GM18511 (cell line): ENCODE measurements at regions not wholly inside any gene's neighbourhood (a gene's known extent, or its start where the extent isn't known, plus 50 kb on each side); places are given as distances from the start of the nearest gene placed in this dataset.
"Not testable (repeated sequence)": the region's sequence is repeated elsewhere in the genome, so short reads cannot be mapped to it uniquely, and the experiment has no call there.

ENCODE experiments used
- ATAC-seq: cut with Tn5 transposase; IDR thresholded peaks from one replicate; pipeline ENCODE4 v1.9.1; 2021; ENCODE audit warnings: mild to moderate bottlenecking, moderate library complexity; ENCODE audit not compliant: unreplicated experiment

DNA sequence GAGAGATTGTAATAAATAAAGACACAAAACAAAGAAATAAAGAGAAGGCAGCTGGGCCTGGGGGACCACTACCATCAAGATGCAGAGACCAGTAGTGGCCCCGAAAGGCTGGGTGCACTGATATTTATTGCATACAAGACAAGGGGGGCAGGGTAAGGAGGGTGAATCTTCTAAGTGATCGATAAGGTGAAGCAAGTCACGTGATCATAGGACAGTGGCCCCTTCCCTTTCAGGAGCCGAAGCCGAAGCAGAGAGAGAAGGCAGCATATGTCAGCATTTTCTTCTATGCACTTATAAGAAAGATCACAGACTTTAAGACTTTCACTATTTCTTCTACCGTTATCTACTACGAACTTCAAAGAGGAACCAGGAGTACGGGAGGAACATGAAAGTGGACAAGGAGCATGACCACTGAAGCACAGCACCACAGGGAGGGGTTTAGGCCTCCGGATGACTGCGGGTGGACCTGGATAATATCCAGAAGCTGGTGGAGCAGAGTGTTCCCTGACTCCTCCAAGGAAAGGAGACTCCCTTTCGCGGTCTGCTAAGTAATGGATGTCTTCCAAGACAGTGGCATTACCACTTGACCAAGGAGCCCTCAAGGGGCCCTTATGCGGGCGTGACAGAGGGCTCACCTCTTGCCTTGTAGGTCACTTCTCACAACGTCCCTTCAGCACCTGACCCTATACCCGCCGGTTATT is 126.4 kb downstream of the RBM46 start:
- ATAC-seq = not testable (repeated sequence)

GRCh38 chr4:154908168-154908567 is 127.1 kb downstream of the RBM46 start:
- no peak for ATAC-seq

- no peak for ATAC-seq
Observed at GRCh38 chr4:154911097-154911496, 130.0 kb downstream of the RBM46 start.

DNA sequence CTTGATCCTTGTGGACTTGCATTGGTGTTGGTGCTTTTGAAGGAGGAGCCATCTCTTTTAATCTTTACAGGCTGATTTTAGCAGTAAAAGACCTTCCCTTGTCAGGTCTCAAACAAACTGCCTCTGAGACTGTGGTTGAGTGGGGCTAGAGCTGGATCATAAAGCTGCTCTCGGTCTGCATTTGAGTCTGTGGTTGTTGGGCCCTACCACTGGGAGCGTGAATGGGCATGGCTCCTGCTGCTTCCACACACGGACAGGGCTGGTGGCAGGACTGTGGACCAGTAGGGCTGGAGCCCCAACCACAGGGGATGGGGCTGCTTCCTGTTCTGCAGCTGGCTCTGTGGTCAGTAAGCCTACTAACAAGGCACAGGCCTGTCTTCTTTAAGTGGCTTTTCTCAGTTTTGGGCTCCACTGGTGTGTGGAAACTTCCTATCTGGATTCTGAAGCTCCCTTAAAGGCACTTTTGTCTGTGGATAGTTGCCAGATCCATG is 130.6 kb downstream of the RBM46 start:
- ATAC-seq = no peak

DNA sequence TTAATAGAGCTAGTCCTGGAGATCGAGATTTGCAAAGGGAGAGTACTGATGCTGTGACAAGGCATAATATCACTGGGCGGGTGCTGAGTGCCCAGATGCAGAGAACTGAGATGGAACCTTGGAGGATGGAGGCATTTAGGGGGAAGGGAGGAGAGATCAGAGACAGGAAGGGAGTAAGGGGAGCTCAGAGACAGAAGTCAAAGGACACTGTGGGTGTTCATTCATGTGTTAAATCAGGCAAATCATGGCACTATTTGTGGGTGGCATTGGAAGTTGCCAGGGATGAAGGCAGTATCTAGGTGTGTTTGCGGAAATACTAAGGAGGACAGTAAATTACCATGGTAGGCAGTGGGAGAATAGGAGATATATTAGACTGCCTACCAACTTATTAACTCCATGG is 135.0 kb downstream of the RBM46 start:
- no peak for ATAC-seq

- no peak for ATAC-seq
Observed at GRCh38 chr4:154927126-154927680, 146.1 kb downstream of the RBM46 start.

GRCh38 chr4:154928640-154929257 is 147.7 kb downstream of the RBM46 start:
- no peak for ATAC-seq

DNA sequence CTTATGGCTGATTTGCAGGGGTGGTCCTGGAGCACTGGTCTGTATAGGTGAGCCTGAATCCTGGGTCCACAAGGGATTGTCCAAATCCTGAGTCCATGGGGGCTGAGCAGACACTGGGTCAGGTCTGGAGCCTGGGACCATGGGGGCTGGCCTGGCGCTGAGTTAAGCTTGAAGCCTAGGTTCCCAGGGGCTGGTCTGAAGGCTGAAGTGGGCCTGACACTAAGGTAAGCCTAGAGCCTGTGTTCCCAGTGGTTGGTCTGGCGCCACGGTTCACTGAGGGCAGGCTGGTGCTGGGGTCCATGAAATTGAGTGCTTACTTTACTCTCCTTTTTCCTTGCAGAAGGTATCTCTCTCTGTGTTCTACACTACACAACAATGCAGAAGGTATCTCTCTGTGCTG is 155.8 kb downstream of the RBM46 start:
- no peak for ATAC-seq

GRCh38 chr4:154939851-154940250 is 158.8 kb downstream of the RBM46 start:
- ATAC-seq = no peak

DNA sequence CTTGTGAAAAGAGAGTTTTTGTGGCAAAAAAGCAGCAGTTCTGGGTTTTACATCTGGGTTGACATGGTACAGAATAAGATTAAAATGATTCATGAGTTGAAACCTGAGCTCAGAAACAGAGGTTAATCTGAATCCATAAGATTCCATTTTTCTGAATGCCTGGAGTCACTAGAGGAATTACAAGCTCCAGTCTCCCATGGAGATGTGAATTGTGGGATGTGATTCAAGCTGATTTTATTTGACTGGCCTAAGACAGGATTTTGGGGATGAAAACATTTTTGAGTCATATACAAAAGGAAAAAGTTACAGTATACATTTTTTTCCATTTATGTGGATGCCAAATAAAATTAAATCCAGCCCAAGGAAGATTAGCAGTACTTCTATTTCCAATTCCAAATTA is 161.1 kb downstream of the RBM46 start:
- ATAC-seq = no peak

- no peak for ATAC-seq
Observed at GRCh38 chr4:154944996-154945395, 163.9 kb downstream of the RBM46 start.

DNA sequence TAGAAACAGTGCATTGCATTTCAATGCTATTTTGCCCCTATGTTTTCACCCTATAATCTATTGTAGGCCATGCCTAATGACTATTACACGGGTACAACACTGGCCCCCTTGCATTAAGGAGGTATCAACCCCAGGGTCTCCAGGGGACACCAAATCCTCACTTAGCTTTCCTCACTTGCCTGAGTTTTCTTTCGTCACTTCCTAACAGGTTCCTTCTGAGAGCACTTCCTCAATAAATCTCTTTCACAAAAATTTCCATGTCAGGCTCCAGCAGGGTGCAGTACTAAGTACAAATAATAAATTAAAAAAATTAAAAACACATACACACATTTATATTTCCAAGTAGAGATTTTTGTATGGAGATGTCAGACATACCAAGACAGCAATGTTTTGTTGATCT is 165.0 kb downstream of the RBM46 start:
- no peak for ATAC-seq

DNA sequence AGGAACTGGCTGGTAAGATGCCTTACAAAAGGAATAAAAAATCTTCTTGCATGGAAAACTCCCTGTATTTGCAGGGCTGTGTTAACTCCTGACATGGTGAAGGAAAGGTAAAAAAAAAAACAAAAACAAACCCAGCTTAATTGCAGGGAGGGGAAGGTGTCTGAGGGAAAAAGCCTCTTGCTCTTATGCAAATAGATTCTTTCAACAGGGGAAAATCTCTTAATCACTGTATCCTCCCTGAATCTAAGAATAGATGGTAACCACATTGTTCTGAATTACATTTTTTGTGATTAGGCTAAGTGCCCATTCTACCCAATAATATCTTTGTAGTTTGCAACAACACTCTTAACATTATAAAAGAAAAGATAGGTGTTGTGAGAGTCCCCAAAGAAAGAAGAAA is 172.6 kb downstream of the RBM46 start:
- peak; percentile 45 for ATAC-seq

DNA sequence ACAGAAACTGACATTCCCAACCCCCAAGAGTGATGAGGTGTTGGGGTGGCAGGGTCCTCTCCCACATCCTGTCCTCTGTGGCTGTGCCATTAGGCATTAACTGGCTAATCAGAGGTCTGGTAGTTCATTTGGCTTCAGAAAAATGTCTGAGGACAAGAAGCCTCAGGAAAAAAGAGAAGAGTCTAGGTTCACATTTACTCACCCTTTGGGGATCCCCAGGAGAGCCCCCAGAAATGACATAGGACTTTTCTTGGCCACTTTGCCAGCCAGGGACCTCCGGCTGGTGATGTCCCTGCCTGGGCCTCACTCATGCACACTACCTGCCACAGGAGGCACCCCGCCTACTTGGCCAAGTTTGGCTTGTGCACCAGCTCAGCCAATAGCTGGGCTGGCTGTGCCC is 173.0 kb downstream of the RBM46 start:
- ATAC-seq = peak; percentile 65

- no peak for ATAC-seq
Observed at GRCh38 chr4:154958121-154958520, 177.0 kb downstream of the RBM46 start.

GRCh38 chr4:154958621-154959358 is 177.7 kb downstream of the RBM46 start:
- no peak for ATAC-seq

GRCh38 chr4:154959756-154960155 is 178.7 kb downstream of the RBM46 start:
- no peak for ATAC-seq

GRCh38 chr4:154960476-154960875 is 179.4 kb downstream of the RBM46 start:
- ATAC-seq = peak; percentile 47

DNA sequence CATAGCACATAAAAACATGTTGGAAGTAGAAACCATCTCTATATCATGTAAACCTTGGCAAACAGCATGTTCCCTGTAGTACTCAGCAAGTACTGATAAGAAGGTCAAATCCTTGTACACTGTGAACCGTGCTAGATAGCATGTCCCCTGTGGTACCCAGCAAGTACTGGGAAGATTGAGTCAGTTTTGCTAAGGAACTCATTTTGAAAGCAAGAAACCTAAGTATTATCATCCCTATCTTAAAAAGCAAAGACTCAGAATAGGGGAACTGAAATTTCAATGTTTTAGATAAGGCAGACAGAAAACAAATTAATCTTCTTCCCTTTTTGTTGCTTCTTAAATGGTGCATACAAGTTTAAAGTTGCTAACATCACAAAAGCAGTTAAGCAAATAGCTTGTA is 180.2 kb downstream of the RBM46 start:
- peak; percentile 96 for ATAC-seq

GRCh38 chr4:154973244-154974035 is 192.4 kb downstream of the RBM46 start:
- ATAC-seq = no peak

DNA sequence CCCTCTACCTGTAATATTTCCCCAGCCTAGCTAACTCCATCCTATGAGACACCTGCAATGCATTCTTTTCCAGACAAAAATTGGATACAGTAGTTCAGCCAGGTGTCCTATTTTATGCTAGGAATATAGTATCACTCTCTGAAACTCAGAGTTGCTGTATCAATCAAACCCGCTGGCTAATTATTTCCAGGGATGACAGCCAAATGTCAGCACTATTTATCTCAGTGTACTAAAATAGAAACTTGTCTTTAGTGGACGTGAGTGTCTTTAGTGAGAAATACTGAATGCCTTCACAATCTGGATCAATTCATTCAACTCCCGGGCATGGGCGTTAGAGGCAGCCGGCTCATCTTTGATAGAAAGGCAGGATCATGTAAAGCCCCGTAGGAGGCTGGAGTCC is 196.2 kb downstream of the RBM46 start:
- no peak for ATAC-seq
